Left lobe of liver (tissue), 2 donors: ENCODE measurements at regions not wholly inside any gene's neighbourhood (a gene's known extent, or its start where the extent isn't known, plus 50 kb on each side); places are given as distances from the start of the nearest gene placed in this dataset.

Source experiments
- ATAC-seq: fragments of 200-7000 bp; cut with Tn5 transposase; one replicate; pipeline ENCODE4 v1.9.1; 2020; ENCODE audit warnings: mild to moderate bottlenecking, moderate library complexity
- DNase-seq: peaks from one replicate; pipeline ENCODE4 v3.0.0-alpha.2; 2020; ENCODE audit warnings: low spot score
- donor health status: DM: no; HTN: no; CAD: no; lungs with moderate emphysema.
- donor health status: DM: no; HTN: yes; CAD: no.

- no peak for ATAC-seq
- DNase-seq = no peak
These were observed 399.7 kb upstream of the MCTP2 start for GRCh38 chr15:93831641-93832040.

GRCh38 chr15:93830221-93831080 lies 400.9 kb upstream of the MCTP2 start:
- DNase-seq (no peak), ATAC-seq (no peak)

GRCh38 chr15:93829115-93829870 lies 402.1 kb upstream of the MCTP2 start:
- ATAC-seq (no peak), DNase-seq (no peak)

- DNase-seq (no peak), ATAC-seq (no peak)
These were observed 404.6 kb upstream of the MCTP2 start for GRCh38 chr15:93826790-93827189.

GRCh38 chr15:93826293-93826692 lies 405.1 kb upstream of the MCTP2 start:
- DNase-seq (no peak), ATAC-seq (no peak)

- ATAC-seq (no peak), DNase-seq (no peak)
These were observed 405.7 kb upstream of the MCTP2 start for GRCh38 chr15:93825682-93826081.

GRCh38 chr15:93823971-93824913 lies 407.1 kb upstream of the MCTP2 start:
- no peak for ATAC-seq

GRCh38 chr15:93820566-93820965 lies 410.8 kb upstream of the MCTP2 start:
- no peak for ATAC-seq
- no peak for DNase-seq

More at GRCh38 chr15:93823971-93824913, 407.1 kb upstream of the MCTP2 start:
- DNase-seq = no peak

- no peak for DNase-seq
- ATAC-seq = no peak
These were observed 411.5 kb upstream of the MCTP2 start for GRCh38 chr15:93819826-93820225.

GRCh38 chr15:93816815-93817214 lies 414.5 kb upstream of the MCTP2 start:
- no peak for DNase-seq
- no peak for ATAC-seq

GRCh38 chr15:93811305-93811704 lies 420.1 kb upstream of the MCTP2 start:
- DNase-seq (no peak), ATAC-seq (no peak)

GRCh38 chr15:93809516-93809915 lies 421.8 kb upstream of the MCTP2 start:
- DNase-seq = no peak
- ATAC-seq = no peak

GRCh38 chr15:93803421-93804152 lies 427.8 kb upstream of the MCTP2 start:
- ATAC-seq = no peak
- DNase-seq = no peak

- ATAC-seq = no peak
- DNase-seq = no peak
These were observed 430.2 kb upstream of the MCTP2 start for GRCh38 chr15:93801206-93801605.

GRCh38 chr15:93800805-93801204 lies 430.6 kb upstream of the MCTP2 start:
- DNase-seq (no peak), ATAC-seq (no peak)

- ATAC-seq (no peak), DNase-seq (no peak)
These were observed 441.9 kb upstream of the MCTP2 start for GRCh38 chr15:93789441-93789840.

- DNase-seq (no peak), ATAC-seq (no peak)
These were observed 451.3 kb upstream of the MCTP2 start for GRCh38 chr15:93780073-93780472.

- ATAC-seq (no peak), DNase-seq (no peak)
These were observed 452.0 kb upstream of the MCTP2 start for GRCh38 chr15:93779341-93779740.

GRCh38 chr15:93771196-93772030 lies 459.9 kb upstream of the MCTP2 start:
- ATAC-seq (no peak), DNase-seq (no peak)
